ENCODE measurements at regions not wholly inside any gene's neighbourhood (a gene's known extent, or its start where the extent isn't known, plus 50 kb on each side); places are given as distances from the start of the nearest gene placed in this dataset.
"Not testable (repeated sequence)": the region's sequence is repeated elsewhere in the genome, so short reads cannot be mapped to it uniquely, and the experiment has no call there.

DNA sequence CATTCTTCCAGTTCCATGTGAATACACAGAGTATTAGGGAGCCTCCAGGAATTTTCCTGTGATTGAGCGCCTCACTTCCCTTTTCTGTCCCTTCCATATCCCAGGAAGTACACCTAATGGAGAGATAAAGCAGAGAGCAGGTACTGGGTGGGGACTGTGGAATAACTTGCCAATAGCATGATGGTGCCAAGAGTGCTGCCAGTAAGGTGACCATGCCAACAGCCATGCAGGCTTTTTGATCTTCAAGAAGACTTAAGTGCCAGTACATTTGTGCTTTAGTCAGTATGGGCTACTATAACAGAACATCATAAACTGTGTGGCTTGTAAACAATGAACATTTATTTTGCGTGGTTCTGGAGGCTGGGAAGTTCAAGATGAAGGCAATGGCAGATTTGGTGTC lies 160.2 kb upstream of the RIMS1 start:
- Mint-ChIP-seq H3K27me3 (peaks cover 2% of the 10 kb centered on the region), H3K27ac (no peak overlapping the region), H3K36me3 (peaks cover 3% of the 10 kb centered on the region), H3K4me3 (no peak overlapping the region), H3K4me1 (peaks cover 2 to 5% (median 4%) of the 10 kb centered on the region in 3 donors), H3K9me3 (peaks cover 0 to 4% (median 0%) of the 10 kb centered on the region in 3 donors)

DNA sequence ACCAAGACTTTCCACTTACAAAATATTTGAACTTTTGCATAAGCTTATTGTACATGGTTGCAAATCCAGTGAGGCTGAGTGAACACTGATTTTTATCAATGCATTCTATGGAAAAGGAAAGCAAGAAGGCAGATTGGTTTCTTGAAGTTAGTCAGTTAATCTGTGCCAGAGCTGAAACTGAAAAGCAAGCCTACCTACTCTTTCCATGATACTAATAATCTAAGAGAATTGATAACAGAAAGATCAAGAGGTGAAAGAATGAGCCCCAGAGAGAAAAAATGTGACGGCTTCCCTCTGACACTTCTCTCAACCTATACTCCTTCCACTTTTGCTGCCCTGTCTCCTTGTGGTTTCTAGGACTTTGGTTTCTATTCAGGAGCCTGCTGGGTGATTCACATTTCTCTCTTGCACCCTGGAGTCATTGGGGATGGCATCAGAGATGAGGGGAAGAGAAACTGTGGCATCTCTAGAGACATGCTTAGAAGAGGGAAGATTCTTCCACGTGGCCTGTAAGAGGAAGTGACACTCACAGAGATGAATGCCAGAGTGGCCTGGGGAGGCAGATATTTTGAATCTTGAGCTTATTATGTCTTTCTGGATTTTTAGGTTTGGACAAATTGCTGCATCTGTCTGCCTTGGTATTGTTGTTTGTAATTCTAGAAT lies 158.6 kb upstream of the RIMS1 start:
- Mint-ChIP-seq H3K9me3 (peaks cover 0 to 4% (median 0%) of the 10 kb centered on the region in 3 donors), H3K4me3 (no peak overlapping the region), H3K36me3 (peaks cover 3% of the 10 kb centered on the region), H3K4me1 (peaks cover 2 to 5% (median 4%) of the 10 kb centered on the region in 3 donors), H3K27me3 (peaks cover 2% of the 10 kb centered on the region), H3K27ac (no peak overlapping the region)

DNA sequence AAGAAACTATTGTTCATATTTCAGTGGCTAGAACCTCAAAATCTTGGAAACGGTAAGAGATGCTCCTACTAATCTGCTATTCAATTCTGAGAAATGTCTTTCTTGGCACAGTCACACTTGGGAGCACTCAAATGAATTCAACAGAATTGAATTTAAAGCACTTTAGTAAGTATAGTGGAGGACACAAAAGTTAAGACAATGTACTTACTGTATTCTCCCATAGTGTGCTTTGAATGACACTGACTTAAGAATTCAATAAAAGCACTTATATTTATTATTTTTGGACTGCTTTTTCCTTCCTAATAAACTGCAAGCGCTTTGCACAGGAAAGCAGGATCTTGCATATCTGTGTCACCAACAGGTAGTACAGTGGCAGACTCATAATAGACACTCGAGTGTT lies 156.1 kb upstream of the RIMS1 start:
- no peak overlapping the region for H3K27ac Mint-ChIP-seq
- H3K4me3 Mint-ChIP-seq: no peak overlapping the region
- peaks cover 0 to 4% (median 0%) of the 10 kb centered on the region in 3 donors for H3K9me3 Mint-ChIP-seq
- H3K27me3 Mint-ChIP-seq: no peaks in the 10 kb centered on the region
- peaks cover 2 to 5% (median 4%) of the 10 kb centered on the region in 3 donors for H3K4me1 Mint-ChIP-seq
- H3K36me3 Mint-ChIP-seq: peaks cover 3% of the 10 kb centered on the region

DNA sequence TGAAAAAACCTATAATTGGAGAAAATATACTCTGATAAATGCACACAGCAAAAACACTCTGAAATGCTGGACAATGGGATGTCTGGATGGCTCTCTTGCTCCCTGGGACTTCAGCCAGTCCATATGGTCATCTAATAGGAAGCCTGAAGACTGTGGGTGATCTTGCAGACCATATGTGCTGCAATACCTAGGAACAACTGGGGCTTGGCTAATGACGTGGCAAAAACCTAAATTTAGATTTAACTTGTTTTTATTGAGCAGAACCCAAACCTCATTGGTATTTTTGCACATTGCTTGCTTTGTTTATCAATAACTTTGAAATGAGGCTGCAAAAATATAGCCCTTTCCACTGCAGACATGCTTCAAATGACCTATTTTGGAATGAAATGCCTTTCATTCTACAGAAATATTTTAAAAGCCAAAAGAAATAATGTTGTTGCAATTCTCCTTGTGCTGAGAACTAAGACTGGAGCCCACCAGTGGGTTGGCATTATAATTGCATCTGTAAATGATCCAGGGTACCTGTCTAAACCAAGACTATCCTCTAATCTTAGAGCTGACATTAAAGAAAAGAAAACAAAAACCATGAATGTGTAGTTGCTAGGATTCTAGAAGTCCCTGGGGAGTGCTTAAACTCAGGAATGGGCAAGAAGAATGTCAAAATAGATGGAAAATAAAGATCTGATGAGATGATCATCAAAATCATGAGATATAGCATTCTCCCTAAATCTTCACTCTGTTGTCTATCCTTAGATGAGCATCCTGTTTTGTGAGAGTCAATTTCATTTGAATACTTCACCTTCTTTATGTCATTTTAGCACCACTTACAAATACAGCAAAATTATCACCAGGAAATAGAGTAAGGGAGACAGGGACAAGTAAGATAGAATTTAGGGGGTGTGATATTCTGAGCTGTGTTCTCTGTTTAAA lies 152.1 kb upstream of the RIMS1 start:
- H3K27me3 Mint-ChIP-seq: no peaks in the 10 kb centered on the region
- H3K4me1 Mint-ChIP-seq: no peaks in the 10 kb centered on the region
- H3K27ac Mint-ChIP-seq: no peak overlapping the region

DNA sequence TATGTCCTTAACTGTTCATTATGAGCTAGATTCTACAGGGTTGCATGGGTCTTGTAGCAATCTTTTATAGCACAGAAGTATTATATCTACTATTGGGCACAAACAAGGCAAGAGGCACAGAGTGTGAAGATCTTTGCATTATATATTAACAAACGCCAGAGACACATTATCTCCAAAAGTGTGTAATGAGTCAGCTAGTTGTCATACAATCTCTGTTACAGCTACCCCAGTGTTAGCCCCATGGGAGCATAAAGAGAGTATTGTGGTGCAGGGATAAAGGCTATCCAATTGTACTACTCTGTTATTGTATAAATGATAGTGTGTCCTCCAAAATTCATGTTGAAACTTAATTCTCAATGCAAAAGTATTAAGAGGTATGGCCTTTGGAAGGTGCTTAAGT lies 148.4 kb upstream of the RIMS1 start:
- no peak overlapping the region for H3K27ac Mint-ChIP-seq
- no peak overlapping the region for H3K4me3 Mint-ChIP-seq
- H3K4me1 Mint-ChIP-seq: no peaks in the 10 kb centered on the region
- H3K9me3 Mint-ChIP-seq: no peaks in the 10 kb centered on the region
- H3K27me3 Mint-ChIP-seq: no peaks in the 10 kb centered on the region
- H3K36me3 Mint-ChIP-seq: no peaks in the 10 kb centered on the region

More for the DNA sequence above, 152.1 kb upstream of the RIMS1 start:
- H3K4me3 Mint-ChIP-seq: no peak overlapping the region
- H3K9me3 Mint-ChIP-seq: no peaks in the 10 kb centered on the region
- H3K36me3 Mint-ChIP-seq: no peaks in the 10 kb centered on the region

DNA sequence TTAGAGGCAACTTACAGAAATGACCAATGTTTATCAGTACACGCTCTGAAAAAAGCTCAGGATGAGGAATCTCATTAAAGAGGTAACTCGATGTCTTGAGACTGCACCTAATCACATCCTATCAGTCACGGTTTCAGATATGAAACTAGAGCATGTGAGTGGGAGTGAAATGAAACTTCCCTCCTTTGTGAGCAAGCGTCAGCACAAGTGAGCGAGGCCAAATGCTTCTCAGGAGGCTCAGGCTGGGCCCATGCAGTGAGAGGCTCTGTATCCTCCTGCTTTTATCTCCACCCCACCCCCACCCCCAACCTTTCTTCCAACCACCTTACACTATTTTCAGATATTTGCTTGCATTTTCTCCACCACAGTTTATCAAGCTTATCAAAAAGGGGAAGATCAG lies 140.8 kb upstream of the RIMS1 start:
- Mint-ChIP-seq H3K4me3 (no peak overlapping the region), H3K4me1 (no peaks in the 10 kb centered on the region), H3K36me3 (no peaks in the 10 kb centered on the region), H3K27ac (no peak overlapping the region), H3K27me3 (no peaks in the 10 kb centered on the region), H3K9me3 (peaks cover 0 to 2% (median 0%) of the 10 kb centered on the region in 3 donors)

DNA sequence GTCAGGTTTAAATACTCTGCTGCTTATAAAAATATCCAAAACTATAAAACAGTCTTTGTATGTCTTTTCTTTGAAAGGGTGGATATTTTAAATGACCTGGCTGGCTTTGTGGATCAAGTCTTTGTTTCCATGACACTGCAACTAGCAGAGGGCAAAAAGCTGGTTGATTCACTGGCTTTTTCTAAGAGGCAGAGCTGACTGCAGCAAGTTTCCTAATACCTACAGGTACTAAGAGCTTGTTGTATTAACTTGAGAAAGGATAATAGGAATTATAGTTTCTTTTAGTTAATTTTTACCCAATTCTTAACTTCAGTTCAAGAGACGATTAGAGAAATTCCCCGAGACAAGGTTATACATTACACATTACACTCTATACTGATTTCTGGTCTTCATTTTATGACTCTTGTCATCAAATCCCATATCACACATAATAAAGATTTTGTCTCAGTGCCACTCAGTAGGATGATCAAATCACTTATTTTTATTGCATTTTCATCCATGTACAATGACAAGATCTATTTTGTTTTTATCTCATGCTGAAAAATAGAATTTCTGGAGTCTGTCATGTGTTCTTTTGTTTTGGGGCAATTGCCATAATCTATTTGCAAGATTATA lies 120.1 kb upstream of the RIMS1 start:
- no peak overlapping the region for H3K4me3 Mint-ChIP-seq
- H3K27me3 Mint-ChIP-seq: no peaks in the 10 kb centered on the region

DNA sequence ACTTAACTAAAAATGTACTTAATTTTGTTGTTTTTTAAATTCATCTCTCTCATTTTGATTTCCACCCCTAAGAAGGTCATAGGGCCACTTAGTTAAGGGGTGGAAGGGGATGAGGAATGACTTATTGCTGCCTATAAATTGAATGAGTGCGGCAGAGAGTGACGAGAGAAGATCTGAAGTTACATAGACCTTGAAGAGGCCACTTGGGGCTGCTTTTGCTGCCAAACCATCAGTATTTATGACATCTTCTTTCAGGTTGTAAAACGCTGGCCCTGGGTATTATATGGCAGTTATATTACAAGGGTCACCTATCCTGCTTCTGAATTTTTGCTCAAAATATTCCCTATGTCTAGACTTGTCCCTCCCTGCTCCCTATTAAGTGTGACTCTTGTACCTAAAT lies 119.6 kb upstream of the RIMS1 start:
- Mint-ChIP-seq H3K27ac (no peak overlapping the region), H3K4me1 (no peaks in the 10 kb centered on the region), H3K36me3 (no peaks in the 10 kb centered on the region), H3K9me3 (peaks cover 0 to 2% (median 1%) of the 10 kb centered on the region in 3 donors), H3K4me3 (no peak overlapping the region), H3K27me3 (no peaks in the 10 kb centered on the region)

More for the DNA sequence above, 120.1 kb upstream of the RIMS1 start:
- H3K9me3 Mint-ChIP-seq: peaks cover 0 to 2% (median 1%) of the 10 kb centered on the region in 3 donors
- no peaks in the 10 kb centered on the region for H3K36me3 Mint-ChIP-seq
- no peaks in the 10 kb centered on the region for H3K4me1 Mint-ChIP-seq
- H3K27ac Mint-ChIP-seq: no peak overlapping the region

DNA sequence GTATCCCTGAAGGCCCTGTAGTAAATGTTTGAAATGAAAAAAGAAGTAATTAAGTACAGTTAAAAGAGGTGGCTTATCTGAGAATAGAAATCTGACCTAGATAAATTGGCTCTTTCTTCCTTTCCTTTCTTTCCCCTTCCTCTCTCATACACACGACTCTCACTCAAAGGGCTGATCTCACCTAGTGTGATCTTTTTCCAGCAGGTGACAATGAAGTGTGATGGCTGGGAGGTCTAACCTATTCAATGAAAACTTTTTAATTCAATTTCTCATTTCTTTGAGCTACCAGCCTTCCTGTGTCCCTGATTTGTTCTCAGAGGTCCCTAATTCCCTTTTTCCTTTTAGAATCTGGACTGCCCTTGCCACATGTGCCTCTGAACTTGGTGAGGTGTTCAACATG lies 118.0 kb upstream of the RIMS1 start:
- H3K27ac Mint-ChIP-seq: no peak overlapping the region
- no peak overlapping the region for H3K4me3 Mint-ChIP-seq
- no peaks in the 10 kb centered on the region for H3K36me3 Mint-ChIP-seq
- H3K9me3 Mint-ChIP-seq: peaks cover 0 to 2% (median 1%) of the 10 kb centered on the region in 3 donors
- H3K4me1 Mint-ChIP-seq: no peaks in the 10 kb centered on the region
- no peaks in the 10 kb centered on the region for H3K27me3 Mint-ChIP-seq

DNA sequence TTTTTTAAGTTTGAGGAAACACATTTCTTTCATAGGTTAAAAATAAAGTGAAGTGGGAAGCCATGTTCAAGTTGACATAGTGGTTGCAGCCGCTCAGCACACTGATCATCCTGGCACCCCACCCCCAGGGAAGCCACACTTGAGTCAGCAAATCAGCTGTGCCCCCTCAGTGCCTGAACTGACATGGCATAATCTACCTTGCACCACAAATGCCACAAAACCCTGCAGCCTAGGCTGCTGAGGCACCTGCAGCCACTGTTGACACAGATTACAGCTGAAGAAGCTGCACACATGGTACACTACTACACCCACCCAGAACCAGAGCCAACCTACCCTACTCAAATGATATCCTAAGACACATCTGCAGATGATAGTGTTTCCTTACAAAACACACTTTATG lies 77.5 kb upstream of the RIMS1 start:
- Mint-ChIP-seq H3K27ac (no peak overlapping the region), H3K27me3 (no peaks in the 10 kb centered on the region), H3K36me3 (peaks cover 3% of the 10 kb centered on the region), H3K9me3 (peaks cover 2 to 16% (median 11%) of the 10 kb centered on the region in 3 donors), H3K4me1 (no peaks in the 10 kb centered on the region), H3K4me3 (peak overlapping the region in 1 of 4 donors; percentile 1)

DNA sequence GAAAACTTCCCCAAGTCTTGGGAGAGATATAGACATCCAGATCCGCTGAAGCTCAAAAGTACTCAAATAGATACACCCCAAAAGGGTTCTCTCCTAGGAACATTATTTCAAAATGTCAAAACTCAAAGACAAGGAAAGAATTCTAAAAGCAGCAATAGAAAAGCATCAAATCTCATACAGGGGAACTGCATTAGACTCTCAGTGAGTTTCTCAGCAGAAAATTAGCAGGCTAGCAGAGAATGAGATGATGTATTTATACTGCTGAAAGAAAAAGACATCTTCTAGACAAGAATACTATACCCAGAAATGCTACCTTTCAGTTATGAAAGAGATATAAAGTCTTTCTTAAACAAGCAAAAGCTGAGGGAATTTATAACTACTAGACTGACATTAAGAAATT lies 75.5 kb upstream of the RIMS1 start:
- Mint-ChIP-seq H3K27ac (no peak overlapping the region), H3K9me3 (peaks cover 7 to 24% (median 10%) of the 10 kb centered on the region in 3 donors), H3K36me3 (peaks cover 3% of the 10 kb centered on the region)

DNA sequence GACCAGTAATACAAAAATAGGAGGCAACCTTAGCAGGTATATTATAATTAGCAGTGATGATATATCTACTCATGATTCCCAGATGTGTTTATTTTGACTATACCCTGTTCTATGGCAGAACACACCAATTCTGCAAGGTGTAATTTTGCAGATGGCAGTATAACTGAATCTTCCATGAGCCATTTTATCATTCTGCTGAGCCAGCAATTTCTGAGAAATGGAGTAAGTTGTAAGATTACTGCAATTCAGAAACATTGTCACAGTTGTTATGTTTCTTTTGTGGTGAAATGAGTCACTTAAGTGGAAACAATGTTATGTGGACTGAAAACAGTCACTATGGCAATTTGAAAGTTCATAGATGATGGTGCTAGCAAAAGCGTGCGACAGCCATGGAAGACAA lies 63.7 kb upstream of the RIMS1 start:
- Mint-ChIP-seq H3K27me3 (no peaks in the 10 kb centered on the region), H3K36me3 (no peaks in the 10 kb centered on the region), H3K4me1 (no peaks in the 10 kb centered on the region), H3K9me3 (peaks cover 1 to 8% (median 3%) of the 10 kb centered on the region in 3 donors), H3K27ac (no peak overlapping the region), H3K4me3 (no peak overlapping the region)

More for the DNA sequence above, 75.5 kb upstream of the RIMS1 start:
- Mint-ChIP-seq H3K4me3 (no peak overlapping the region), H3K4me1 (no peaks in the 10 kb centered on the region), H3K27me3 (no peaks in the 10 kb centered on the region)

DNA sequence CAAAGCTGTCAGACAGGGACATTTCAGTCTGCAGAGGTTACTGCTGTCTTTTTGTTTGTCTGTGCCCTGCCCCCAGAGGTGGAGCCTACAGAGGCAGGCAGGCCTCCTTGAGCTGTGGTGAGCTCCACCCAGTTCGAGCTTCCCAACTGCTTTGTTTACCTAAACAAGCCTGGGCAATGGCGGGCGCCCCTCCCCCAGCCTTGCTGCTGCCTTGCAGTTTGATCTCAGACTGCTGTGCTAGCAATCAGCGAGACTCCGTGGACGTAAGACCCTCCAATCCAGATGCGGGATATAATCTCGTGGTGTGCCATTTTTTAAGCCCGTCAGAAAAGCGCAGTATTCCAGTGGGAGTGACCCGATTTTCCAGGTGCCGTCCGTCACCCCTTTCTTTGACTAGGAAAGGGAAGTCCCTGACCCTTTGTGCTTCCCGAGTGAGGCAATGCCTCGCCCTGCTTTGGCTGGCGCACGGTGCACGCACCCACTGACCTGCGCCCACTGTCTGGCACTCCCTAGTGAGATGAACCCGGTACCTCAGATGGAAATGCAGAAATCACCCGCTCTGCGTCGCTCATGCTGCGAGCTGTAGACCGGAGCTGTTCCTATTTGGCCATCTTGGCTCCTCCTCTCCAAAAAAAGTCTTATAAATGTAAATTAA lies 54.1 kb upstream of the RIMS1 start:
- H3K9me3 Mint-ChIP-seq, H3K4me3 Mint-ChIP-seq, H3K27ac Mint-ChIP-seq, H3K36me3 Mint-ChIP-seq, H3K27me3 Mint-ChIP-seq, H3K4me1 Mint-ChIP-seq: not testable (repeated sequence)
